ENCODE measurements at regions not wholly inside any gene's neighbourhood (a gene's known extent, or its start where the extent isn't known, plus 50 kb on each side); places are given as distances from the start of the nearest gene placed in this dataset.

DNA sequence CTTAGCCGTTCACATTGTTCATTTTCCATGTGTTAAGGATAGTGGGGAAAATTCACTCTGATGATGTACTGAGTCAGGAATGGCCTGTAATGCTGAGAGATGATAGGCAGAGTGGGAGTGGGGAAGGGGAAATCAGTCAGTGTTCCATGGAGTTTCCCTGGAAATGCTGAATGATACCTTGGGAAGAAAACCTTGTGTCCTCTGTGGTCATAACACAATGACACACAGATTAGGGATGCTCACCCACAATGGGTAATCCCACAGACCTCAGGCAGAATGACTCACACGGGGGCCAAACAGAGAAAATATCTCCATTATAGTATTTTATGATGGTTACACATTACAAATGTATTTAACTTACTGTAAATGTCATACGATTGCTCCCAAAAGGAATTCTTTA is 118.0 kb downstream of the SNX19 start:
- TF ChIP-seq, protein P1, sequence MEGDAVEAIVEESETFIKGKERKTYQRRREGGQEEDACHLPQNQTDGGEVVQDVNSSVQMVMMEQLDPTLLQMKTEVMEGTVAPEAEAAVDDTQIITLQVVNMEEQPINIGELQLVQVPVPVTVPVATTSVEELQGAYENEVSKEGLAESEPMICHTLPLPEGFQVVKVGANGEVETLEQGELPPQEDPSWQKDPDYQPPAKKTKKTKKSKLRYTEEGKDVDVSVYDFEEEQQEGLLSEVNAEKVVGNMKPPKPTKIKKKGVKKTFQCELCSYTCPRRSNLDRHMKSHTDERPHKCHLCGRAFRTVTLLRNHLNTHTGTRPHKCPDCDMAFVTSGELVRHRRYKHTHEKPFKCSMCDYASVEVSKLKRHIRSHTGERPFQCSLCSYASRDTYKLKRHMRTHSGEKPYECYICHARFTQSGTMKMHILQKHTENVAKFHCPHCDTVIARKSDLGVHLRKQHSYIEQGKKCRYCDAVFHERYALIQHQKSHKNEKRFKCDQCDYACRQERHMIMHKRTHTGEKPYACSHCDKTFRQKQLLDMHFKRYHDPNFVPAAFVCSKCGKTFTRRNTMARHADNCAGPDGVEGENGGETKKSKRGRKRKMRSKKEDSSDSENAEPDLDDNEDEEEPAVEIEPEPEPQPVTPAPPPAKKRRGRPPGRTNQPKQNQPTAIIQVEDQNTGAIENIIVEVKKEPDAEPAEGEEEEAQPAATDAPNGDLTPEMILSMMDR (IDR thresholded peaks at IDR 0.05): no peak
- TF ChIP-seq POLR2A (IDR thresholded peaks at IDR 0.05): no peak

Data from uterus (tissue), 2 donors.